ENCODE measurements at regions not wholly inside any gene's neighbourhood (a gene's known extent, or its start where the extent isn't known, plus 50 kb on each side); places are given as distances from the start of the nearest gene placed in this dataset.
"Not testable (repeated sequence)": the region's sequence is repeated elsewhere in the genome, so short reads cannot be mapped to it uniquely, and the experiment has no call there.

- no peak for DNase-seq (ENCODE audit: low read depth in 2 of 2)
Measured at GRCh38 chr3:162398554-162398953, 901.9 kb downstream of the OTOL1 start.

GRCh38 chr3:162400697-162401096 is 904.1 kb downstream of the OTOL1 start:
- no peak for DNase-seq (ENCODE audit: low read depth in 2 of 2)

GRCh38 chr3:162411556-162411955 is 914.9 kb downstream of the OTOL1 start:
- DNase-seq (ENCODE audit: low read depth in 2 of 2) = not testable (repeated sequence)

GRCh38 chr3:162421721-162422120 is 925.1 kb downstream of the OTOL1 start:
- DNase-seq (ENCODE audit: low read depth in 2 of 2) = no peak

GRCh38 chr3:162428192-162428591 is 931.6 kb downstream of the OTOL1 start:
- no peak for DNase-seq (ENCODE audit: low read depth in 2 of 2)

- no peak for DNase-seq (ENCODE audit: low read depth in 2 of 2)
Measured at GRCh38 chr3:162435750-162436149, 939.1 kb downstream of the OTOL1 start.

GRCh38 chr3:162436826-162437225 is 940.2 kb downstream of the OTOL1 start:
- no peak for DNase-seq (ENCODE audit: low read depth in 2 of 2)

GRCh38 chr3:162437480-162437879 is 940.9 kb downstream of the OTOL1 start:
- no peak for DNase-seq (ENCODE audit: low read depth in 2 of 2)

- no peak for DNase-seq (ENCODE audit: low read depth in 2 of 2)
Measured at GRCh38 chr3:162441716-162442115, 945.1 kb downstream of the OTOL1 start.

GRCh38 chr3:162443376-162443775 is 946.8 kb downstream of the OTOL1 start:
- DNase-seq (ENCODE audit: low read depth in 2 of 2) = no peak

GRCh38 chr3:162468791-162469190 is 972.2 kb downstream of the OTOL1 start:
- no peak for DNase-seq (ENCODE audit: low read depth in 2 of 2)

GRCh38 chr3:162487138-162487537 is 990.5 kb downstream of the OTOL1 start:
- DNase-seq (ENCODE audit: low read depth in 2 of 2) = no peak

GRCh38 chr3:162489853-162490252 is 993.2 kb downstream of the OTOL1 start:
- no peak for DNase-seq (ENCODE audit: low read depth in 2 of 2)

GRCh38 chr3:162491952-162492351 is 995.3 kb downstream of the OTOL1 start:
- no peak for DNase-seq (ENCODE audit: low read depth in 2 of 2)

GRCh38 chr3:162492446-162493081 is 996.0 kb downstream of the OTOL1 start:
- no peak for DNase-seq (ENCODE audit: low read depth in 2 of 2)

GRCh38 chr3:162498626-162499025 is 1002.0 kb downstream of the OTOL1 start:
- no peak for DNase-seq (ENCODE audit: low read depth in 2 of 2)

- DNase-seq (ENCODE audit: low read depth in 2 of 2) = no peak
Measured at GRCh38 chr3:162507397-162507796, 1010.8 kb downstream of the OTOL1 start.

GRCh38 chr3:162512488-162512887 is 1015.9 kb downstream of the OTOL1 start:
- no peak for DNase-seq (ENCODE audit: low read depth in 2 of 2)

- DNase-seq (ENCODE audit: low read depth in 2 of 2) = no peak
Measured at GRCh38 chr3:162517110-162517509, 1020.5 kb downstream of the OTOL1 start.

GRCh38 chr3:162521669-162522068 is 1025.1 kb downstream of the OTOL1 start:
- DNase-seq (ENCODE audit: low read depth in 2 of 2) = no peak

GRCh38 chr3:162525066-162525742 is 1028.6 kb downstream of the OTOL1 start:
- no peak for DNase-seq (ENCODE audit: low read depth in 2 of 2)

GRCh38 chr3:162525771-162526170 is 1029.2 kb downstream of the OTOL1 start:
- DNase-seq (ENCODE audit: low read depth in 2 of 2) = no peak

- no peak for DNase-seq (ENCODE audit: low read depth in 2 of 2)
Measured at GRCh38 chr3:162534431-162534830, 1037.8 kb downstream of the OTOL1 start.

GRCh38 chr3:162538491-162538890 is 1041.9 kb downstream of the OTOL1 start:
- no peak for DNase-seq (ENCODE audit: low read depth in 2 of 2)
